ENCODE measurements at regions not wholly inside any gene's neighbourhood (a gene's known extent, or its start where the extent isn't known, plus 50 kb on each side); places are given as distances from the start of the nearest gene placed in this dataset.

DNA sequence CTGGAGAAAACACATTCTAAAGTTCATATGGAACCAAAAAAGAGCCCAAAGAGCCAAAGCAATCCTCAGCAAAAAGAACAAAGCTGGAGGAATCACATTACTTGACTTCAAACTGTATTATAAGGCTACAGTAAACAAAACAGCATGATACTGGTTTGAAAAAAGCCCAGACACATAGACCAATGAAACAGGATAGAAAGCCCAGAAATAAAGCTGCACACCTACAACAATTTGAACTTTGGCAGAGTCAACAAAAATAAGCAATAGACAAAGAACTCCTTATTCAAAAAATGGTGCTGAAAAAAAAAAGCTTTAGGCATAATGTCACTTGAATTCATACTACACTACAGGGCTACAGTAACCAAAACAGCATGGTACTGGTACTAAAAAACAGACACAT, 289.6 kb downstream of the NR4A2 start:
- H2AFZ ChIP-seq (ENCODE audit: low read depth, low read length) = no peak overlapping the region
- no peaks in the 10 kb centered on the region for H3K36me3 ChIP-seq (ENCODE audit: control insufficient read depth, insufficient read depth, low read length)
- no peaks in the 10 kb centered on the region for H4K20me1 ChIP-seq (replicated peaks; ENCODE audit: control insufficient read depth, insufficient read depth, low read length)
- H3K27ac ChIP-seq (ENCODE audit: extremely low read depth, low read depth, low read length) = no peak overlapping the region
- H3K4me3 ChIP-seq = no peak overlapping the region
- FAIRE-seq (no peak), ATAC-seq (no peak), DNase-seq (ENCODE audit: extremely low read depth in 1 of 4, low spot score in 3 of 4) (no peak)
- H3K79me2 ChIP-seq (ENCODE audit: control insufficient read depth, insufficient read depth, low read length) = no peaks in the 10 kb centered on the region
- H3K4me1 ChIP-seq (replicated peaks in 1 of 2; ENCODE audit: control insufficient read depth in 2 of 2, insufficient read depth in 2 of 2, low read length in 2 of 2) = no peaks in the 10 kb centered on the region
- H3K9me1 ChIP-seq (ENCODE audit: control insufficient read depth, insufficient read depth, low read length) = no peaks in the 10 kb centered on the region
- CTCF ChIA-PET (ENCODE audit: low intra/inter-chr PET ratio) = no interaction called here
- H3K9me3 ChIP-seq (replicated peaks; ENCODE audit: control insufficient read depth, insufficient read depth, low read depth, low read length) = peaks cover 2% of the 10 kb centered on the region; the same call in 1 of the 2 replicates
- in situ Hi-C loops (cut with MboI) = no loop called here
- H3K4me2 ChIP-seq (ENCODE audit: insufficient read depth, low read length) = no peak overlapping the region
- H3K9ac ChIP-seq (ENCODE audit: insufficient read depth in 1 of 2, low read depth in 2 of 2, low read length in 2 of 2) = no peak overlapping the region
- H3K27me3 ChIP-seq (ENCODE audit: control insufficient read depth in 2 of 2, insufficient read depth in 2 of 2, low read length in 2 of 2) = no peaks in the 10 kb centered on the region
- no TSS peak for BruUV-seq (replicated peaks)
- POLR2A ChIA-PET = no interaction called here
- intact Hi-C loops (cut with micrococcal nuclease) = no loop called here
- TF ChIP-seq, protein P1, sequence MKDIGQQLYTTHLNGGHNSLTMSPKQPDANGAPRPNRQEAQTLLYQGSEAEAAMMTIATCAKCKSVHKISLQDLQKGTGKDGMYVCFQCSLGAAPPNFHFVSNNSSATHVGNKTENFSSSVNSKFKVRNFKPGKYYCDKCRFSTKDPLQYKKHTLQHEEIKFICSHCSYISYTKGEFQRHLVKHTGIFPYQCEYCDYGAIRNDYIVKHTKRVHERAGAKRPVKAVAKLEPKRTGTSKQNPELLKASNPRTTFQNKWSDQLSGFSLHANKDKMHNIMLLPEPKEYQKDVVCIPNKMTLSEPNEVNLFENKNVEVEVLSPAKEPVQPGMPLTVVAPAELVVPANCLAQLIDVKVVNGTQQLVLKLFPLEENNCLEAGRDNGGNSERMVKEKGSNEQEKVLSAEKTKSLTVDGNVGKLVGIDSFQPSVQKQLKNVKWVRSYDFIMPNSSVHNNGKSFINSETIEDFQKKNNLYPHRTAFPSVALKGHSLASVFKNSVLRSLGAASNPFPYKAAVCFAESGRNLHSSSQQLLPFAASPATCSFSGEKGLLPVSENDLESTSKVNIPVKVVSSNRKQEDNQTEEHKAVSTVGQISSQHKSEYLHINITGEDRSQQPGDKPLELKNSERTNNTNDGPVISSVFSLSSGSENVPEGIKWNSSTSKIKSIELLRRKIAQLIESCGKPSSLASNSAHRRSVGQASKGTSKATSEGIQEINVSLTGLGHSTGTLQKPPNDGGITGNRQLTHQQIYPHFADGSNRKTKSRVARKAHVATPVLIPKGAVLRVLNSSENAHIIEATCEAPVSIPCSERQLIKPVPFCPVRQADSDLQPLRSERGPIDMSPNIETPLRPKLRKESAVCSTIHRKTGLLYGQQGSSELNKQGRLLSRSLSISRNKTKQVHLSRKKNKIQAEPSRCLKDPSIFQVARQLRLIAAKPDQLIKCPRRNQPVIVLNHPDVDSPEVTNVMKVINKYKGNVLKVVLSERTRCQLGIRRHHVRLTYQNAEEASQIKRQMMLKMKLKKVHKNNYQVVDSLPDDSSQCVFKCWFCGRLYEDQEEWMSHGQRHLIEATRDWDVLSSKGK (CRISPR knock-in tag; IDR thresholded peaks at IDR 0.05) = no peak
- TF ChIP-seq ZFP36 (IDR thresholded peaks at IDR 0.05; ENCODE audit: low read depth, low read length, partially characterized antibody) (no peak), BHLHE40 (IDR thresholded peaks at IDR 0.05; ENCODE audit: low read length) (no peak), NFE2 (IDR thresholded peaks at IDR 0.05; ENCODE audit: low read depth) (no peak), SRSF7 (optimal IDR thresholded peaks at IDR 0.05; ENCODE audit: low read depth, low read length) (no peak), KAT7 (CRISPR knock-in tag; IDR thresholded peaks at IDR 0.05; ENCODE audit: borderline replicate concordance) (no peak), CHD2 (IDR thresholded peaks at IDR 0.05; ENCODE audit: low read depth, low read length) (no peak), CCNT2 (IDR thresholded peaks at IDR 0.05; ENCODE audit: borderline replicate concordance, extremely low read depth, insufficient read length, low read depth, low read length) (no peak), NCOA4 (IDR thresholded peaks at IDR 0.05; ENCODE audit: partially characterized antibody) (no peak), POLR2AphosphoS5 (IDR thresholded peaks at IDR 0.05; ENCODE audit: control insufficient read depth, insufficient read depth, low read depth, low read length) (no peak)
- TF ChIP-seq, protein P2, sequence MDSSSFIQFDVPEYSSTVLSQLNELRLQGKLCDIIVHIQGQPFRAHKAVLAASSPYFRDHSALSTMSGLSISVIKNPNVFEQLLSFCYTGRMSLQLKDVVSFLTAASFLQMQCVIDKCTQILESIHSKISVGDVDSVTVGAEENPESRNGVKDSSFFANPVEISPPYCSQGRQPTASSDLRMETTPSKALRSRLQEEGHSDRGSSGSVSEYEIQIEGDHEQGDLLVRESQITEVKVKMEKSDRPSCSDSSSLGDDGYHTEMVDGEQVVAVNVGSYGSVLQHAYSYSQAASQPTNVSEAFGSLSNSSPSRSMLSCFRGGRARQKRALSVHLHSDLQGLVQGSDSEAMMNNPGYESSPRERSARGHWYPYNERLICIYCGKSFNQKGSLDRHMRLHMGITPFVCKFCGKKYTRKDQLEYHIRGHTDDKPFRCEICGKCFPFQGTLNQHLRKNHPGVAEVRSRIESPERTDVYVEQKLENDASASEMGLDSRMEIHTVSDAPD (CRISPR knock-in tag; IDR thresholded peaks at IDR 0.05) = no peak
- TF ChIP-seq, protein P3, sequence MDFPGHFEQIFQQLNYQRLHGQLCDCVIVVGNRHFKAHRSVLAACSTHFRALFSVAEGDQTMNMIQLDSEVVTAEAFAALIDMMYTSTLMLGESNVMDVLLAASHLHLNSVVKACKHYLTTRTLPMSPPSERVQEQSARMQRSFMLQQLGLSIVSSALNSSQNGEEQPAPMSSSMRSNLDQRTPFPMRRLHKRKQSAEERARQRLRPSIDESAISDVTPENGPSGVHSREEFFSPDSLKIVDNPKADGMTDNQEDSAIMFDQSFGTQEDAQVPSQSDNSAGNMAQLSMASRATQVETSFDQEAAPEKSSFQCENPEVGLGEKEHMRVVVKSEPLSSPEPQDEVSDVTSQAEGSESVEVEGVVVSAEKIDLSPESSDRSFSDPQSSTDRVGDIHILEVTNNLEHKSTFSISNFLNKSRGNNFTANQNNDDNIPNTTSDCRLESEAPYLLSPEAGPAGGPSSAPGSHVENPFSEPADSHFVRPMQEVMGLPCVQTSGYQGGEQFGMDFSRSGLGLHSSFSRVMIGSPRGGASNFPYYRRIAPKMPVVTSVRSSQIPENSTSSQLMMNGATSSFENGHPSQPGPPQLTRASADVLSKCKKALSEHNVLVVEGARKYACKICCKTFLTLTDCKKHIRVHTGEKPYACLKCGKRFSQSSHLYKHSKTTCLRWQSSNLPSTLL (IDR thresholded peaks at IDR 0.05) = no peak
- TF ChIP-seq, protein P4, sequence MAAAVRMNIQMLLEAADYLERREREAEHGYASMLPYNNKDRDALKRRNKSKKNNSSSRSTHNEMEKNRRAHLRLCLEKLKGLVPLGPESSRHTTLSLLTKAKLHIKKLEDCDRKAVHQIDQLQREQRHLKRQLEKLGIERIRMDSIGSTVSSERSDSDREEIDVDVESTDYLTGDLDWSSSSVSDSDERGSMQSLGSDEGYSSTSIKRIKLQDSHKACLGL (CRISPR knock-in tag; IDR thresholded peaks at IDR 0.05; ENCODE audit: borderline replicate concordance, poor library complexity, severe bottlenecking) = no peak
- TF ChIP-seq, protein P5, sequence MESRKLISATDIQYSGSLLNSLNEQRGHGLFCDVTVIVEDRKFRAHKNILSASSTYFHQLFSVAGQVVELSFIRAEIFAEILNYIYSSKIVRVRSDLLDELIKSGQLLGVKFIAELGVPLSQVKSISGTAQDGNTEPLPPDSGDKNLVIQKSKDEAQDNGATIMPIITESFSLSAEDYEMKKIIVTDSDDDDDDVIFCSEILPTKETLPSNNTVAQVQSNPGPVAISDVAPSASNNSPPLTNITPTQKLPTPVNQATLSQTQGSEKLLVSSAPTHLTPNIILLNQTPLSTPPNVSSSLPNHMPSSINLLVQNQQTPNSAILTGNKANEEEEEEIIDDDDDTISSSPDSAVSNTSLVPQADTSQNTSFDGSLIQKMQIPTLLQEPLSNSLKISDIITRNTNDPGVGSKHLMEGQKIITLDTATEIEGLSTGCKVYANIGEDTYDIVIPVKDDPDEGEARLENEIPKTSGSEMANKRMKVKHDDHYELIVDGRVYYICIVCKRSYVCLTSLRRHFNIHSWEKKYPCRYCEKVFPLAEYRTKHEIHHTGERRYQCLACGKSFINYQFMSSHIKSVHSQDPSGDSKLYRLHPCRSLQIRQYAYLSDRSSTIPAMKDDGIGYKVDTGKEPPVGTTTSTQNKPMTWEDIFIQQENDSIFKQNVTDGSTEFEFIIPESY (CRISPR knock-in tag; IDR thresholded peaks at IDR 0.05) = no peak

All from K562 (cell line).